H9 (cell line): ENCODE measurements at regions not wholly inside any gene's neighbourhood (a gene's known extent, or its start where the extent isn't known, plus 50 kb on each side); places are given as distances from the start of the nearest gene placed in this dataset.

Source experiments
- DNase-seq: peaks from one replicate; pipeline ENCODE4 v3.0.0-alpha.2; 2017
- H2AFZ ChIP-seq: one replicate; pipeline ENCODE4 v1.6.1; 2013; ENCODE audit warnings: mild to moderate bottlenecking, low read length, control low read depth, moderate library complexity
- H2AK5ac ChIP-seq: 2 replicates; pipeline ENCODE4 v1.6.1; 2013; ENCODE audit warnings: low read length, control low read depth, mixed read lengths; ENCODE audit not compliant: insufficient read length
- H2BK120ac ChIP-seq: one replicate; pipeline ENCODE4 v1.6.1; 2013; ENCODE audit warnings: low read depth, mild to moderate bottlenecking, low read length, control low read depth, inconsistent platforms; ENCODE audit not compliant: poor library complexity, severe bottlenecking
- H2BK12ac ChIP-seq: 2 replicates; pipeline ENCODE4 v1.6.1; 2013; ENCODE audit warnings: low read length, control low read depth, mixed read lengths, low read depth; ENCODE audit not compliant: insufficient read length
- H2BK15ac ChIP-seq: 2 replicates; pipeline ENCODE4 v1.6.1; 2013; ENCODE audit warnings: low read depth, low read length, control low read depth
- H2BK20ac ChIP-seq: one replicate; pipeline ENCODE4 v1.6.1; 2013; ENCODE audit warnings: low read depth, mild to moderate bottlenecking, low read length, control low read depth, inconsistent platforms; ENCODE audit not compliant: poor library complexity, severe bottlenecking
- H2BK5ac ChIP-seq: 2 replicates; pipeline ENCODE4 v1.6.1; 2013; ENCODE audit warnings: low read length, control low read depth, mixed read lengths; ENCODE audit not compliant: insufficient read length
- H3K14ac ChIP-seq: 2 replicates; pipeline ENCODE4 v1.6.1; 2013; ENCODE audit warnings: low read length, control low read depth; ENCODE audit not compliant: insufficient read depth
- H3K18ac ChIP-seq: 2 replicates; pipeline ENCODE4 v1.6.1; 2013; ENCODE audit warnings: low read depth, mild to moderate bottlenecking, mixed read lengths, low read length, control low read depth; ENCODE audit not compliant: insufficient read length
- H3K23ac ChIP-seq: 2 replicates; pipeline ENCODE4 v1.6.1; 2013; ENCODE audit warnings: low read length, control low read depth, mixed read lengths, low read depth; ENCODE audit not compliant: insufficient read length
- H3K23me2 ChIP-seq: 2 replicates; pipeline ENCODE4 v1.6.1; 2013; ENCODE audit warnings: low read depth, mild to moderate bottlenecking, mixed read lengths, low read length, control low read depth; ENCODE audit not compliant: insufficient read length, poor library complexity, severe bottlenecking
- H3K27ac ChIP-seq: 2 replicates; pipeline ENCODE4 v1.5.1; 2013; ENCODE audit warnings: low read length, control low read depth, mixed read lengths, low read depth; ENCODE audit not compliant: insufficient read length
- H3K27me3 ChIP-seq: 2 replicates; pipeline ENCODE4 v1.6.1; 2013; ENCODE audit warnings: low read length, control low read depth, inconsistent platforms; ENCODE audit not compliant: insufficient read depth
- H3K4ac ChIP-seq: 2 replicates; pipeline ENCODE4 v1.6.1; 2013; ENCODE audit warnings: low read depth, mild to moderate bottlenecking, control low read depth, inconsistent platforms, low read length, moderate library complexity
- H3K4me1 ChIP-seq: 2 replicates; pipeline ENCODE4 v1.6.1; 2013; ENCODE audit warnings: low read length, control low read depth, inconsistent platforms; ENCODE audit not compliant: insufficient read depth
- H3K4me2 ChIP-seq: 2 replicates; pipeline ENCODE4 v1.6.1; 2013; ENCODE audit warnings: low read length, control low read depth, mixed read lengths; ENCODE audit not compliant: insufficient read length, insufficient read depth
- H3K56ac ChIP-seq: 2 replicates; pipeline ENCODE4 v1.6.1; 2013; ENCODE audit warnings: low read depth, mild to moderate bottlenecking, mixed read lengths, low read length, control low read depth; ENCODE audit not compliant: insufficient read length
- H3K79me1 ChIP-seq: 2 replicates; pipeline ENCODE4 v1.6.1; 2013; ENCODE audit warnings: low read depth, mild to moderate bottlenecking, moderate library complexity, low read length, control low read depth, inconsistent platforms; ENCODE audit not compliant: insufficient read depth, poor library complexity, severe bottlenecking
- H3K79me2 ChIP-seq: 2 replicates; pipeline ENCODE4 v1.6.1; 2013; ENCODE audit warnings: low read length, control low read depth, inconsistent platforms; ENCODE audit not compliant: insufficient read depth
- H3K9ac ChIP-seq: 2 replicates; pipeline ENCODE4 v1.6.1; 2013; ENCODE audit warnings: low read length, control low read depth, mixed read lengths; ENCODE audit not compliant: insufficient read length; ENCODE audit errors: extremely low read depth
- H3K9me3 ChIP-seq: one replicate; pipeline ENCODE4 v1.6.1; 2013; ENCODE audit warnings: low read depth, low read length, inconsistent platforms; ENCODE audit not compliant: control insufficient read depth
- H3T11ph ChIP-seq: one replicate; pipeline ENCODE4 v1.6.1; 2013; ENCODE audit warnings: mild to moderate bottlenecking, low read length, control low read depth, inconsistent platforms
- H4K20me1 ChIP-seq: one replicate; pipeline ENCODE4 v1.6.1; 2013; ENCODE audit not compliant: control insufficient read depth, insufficient read length, insufficient read depth
- H4K5ac ChIP-seq: 2 replicates; pipeline ENCODE4 v1.6.1; 2013; ENCODE audit warnings: low read depth, mild to moderate bottlenecking, mixed read lengths, low read length, control low read depth; ENCODE audit not compliant: insufficient read length
- H4K8ac ChIP-seq: replicated peaks from 2 replicates; pipeline ENCODE4 v1.6.1; 2013; ENCODE audit warnings: low read length, control low read depth, mixed read lengths, low read depth; ENCODE audit not compliant: insufficient read length
- H4K91ac ChIP-seq: 2 replicates; pipeline ENCODE4 v1.6.1; 2013; ENCODE audit warnings: low read depth, mild to moderate bottlenecking, moderate library complexity, mixed read lengths, low read length, control low read depth; ENCODE audit not compliant: insufficient read length
- H3K27ac Mint-ChIP-seq, 3 experiments: 2 replicates in 2 of 3; 3 replicates in 1 of 3; pipeline ENCODE4 v1.8.0; 2020 to 2021; ENCODE audit warnings: mixed read lengths in 3 of 3, mild to moderate bottlenecking in 1 of 3, moderate library complexity in 1 of 3
- H3K27me3 Mint-ChIP-seq: 2 replicates; pipeline ENCODE4 v1.8.0; 2021; ENCODE audit warnings: low read depth, mild to moderate bottlenecking, moderate library complexity, mixed read lengths
- H3K36me3 Mint-ChIP-seq, 3 experiments: 2 replicates in 2 of 3; 3 replicates in 1 of 3; pipeline ENCODE4 v1.8.0; 2020 to 2021; ENCODE audit warnings: low read depth in 3 of 3, mixed read lengths in 3 of 3; ENCODE audit not compliant: insufficient read depth in 1 of 3
- H3K4me1 Mint-ChIP-seq, 2 experiments: 2 replicates each; pipeline ENCODE4 v1.8.0; 2020; ENCODE audit warnings: mixed read lengths in 2 of 2
- H3K4me3 Mint-ChIP-seq, 2 experiments: 2 replicates in 1 of 2; 3 replicates in 1 of 2; pipeline ENCODE4 v1.8.0; 2020 to 2021; ENCODE audit warnings: mild to moderate bottlenecking in 2 of 2, mixed read lengths in 2 of 2, moderate library complexity in 1 of 2
- H3K9me3 Mint-ChIP-seq, 2 experiments: 2 replicates in 1 of 2; 3 replicates in 1 of 2; pipeline ENCODE4 v1.8.0; 2020; ENCODE audit warnings: mild to moderate bottlenecking in 2 of 2, mixed read lengths in 2 of 2, moderate library complexity in 1 of 2
- CTCF ChIP-seq: fragments of 200-600 bp; sonication (generic); conservative IDR thresholded peaks from 3 replicates; pipeline ENCODE4 v1.8.0; 2021; ENCODE audit warnings: antibody characterized with exemption, mild to moderate bottlenecking
- WGBS: extraction: QIAGEN DNeasy Blood & Tissue Kit; methylation state at CpG from one replicate; pipeline ENCODE4 v1.1.7; 2013; ENCODE audit warnings: missing lambda C conversion rate, low lambda C conversion rate, mixed read lengths; ENCODE audit not compliant: insufficient read length; ENCODE audit errors: extremely low coverage; 5-methylcytosine and 5-hydroxymethylcytosine counted together

- WGBS = no CpG with 5 or more reads among the region's 11 CpGs
Observed at GRCh38 chr3:67781218-67781617, 126.8 kb upstream of the SUCLG2 start.

More at GRCh38 chr3:67781218-67781617, 126.8 kb upstream of the SUCLG2 start:
- no peak overlapping the region for H3K18ac ChIP-seq
- Mint-ChIP-seq H3K27ac (no peak overlapping the region), H3K9me3 (peaks cover 24 to 26% of the 10 kb centered on the region in 2 experiments), H3K4me3 (no peak overlapping the region), H3K36me3 (peaks cover 5 to 18% (median 5%) of the 10 kb centered on the region in 3 experiments; a peak in 6 of 7 replicates), H3K27me3 (no peaks in the 10 kb centered on the region), H3K4me1 (no peaks in the 10 kb centered on the region)
- no peaks in the 10 kb centered on the region for H4K20me1 ChIP-seq
- no peak overlapping the region for H2AFZ ChIP-seq
- H3K23ac ChIP-seq = no peak overlapping the region
- no peak overlapping the region for H3K14ac ChIP-seq
- no peak overlapping the region for H3K4ac ChIP-seq
- no peak overlapping the region for H4K91ac ChIP-seq
- H3K23me2 ChIP-seq = no peaks in the 10 kb centered on the region
- H2BK20ac ChIP-seq = no peak overlapping the region
- no peak for DNase-seq
- H2AK5ac ChIP-seq = no peak overlapping the region
- no peaks in the 10 kb centered on the region for H3K9me3 ChIP-seq
- no peak overlapping the region for H4K8ac ChIP-seq
- H3K27me3 ChIP-seq = no peaks in the 10 kb centered on the region
- no peak for TF ChIP-seq CTCF
- no peak overlapping the region for H2BK120ac ChIP-seq
- H3T11ph ChIP-seq = no peak overlapping the region
- no peak overlapping the region for H4K5ac ChIP-seq
- no peak overlapping the region for H3K4me2 ChIP-seq
- no peak overlapping the region for H2BK15ac ChIP-seq
- H3K27ac ChIP-seq = no peak overlapping the region
- H3K4me1 ChIP-seq = no peaks in the 10 kb centered on the region
- H3K79me2 ChIP-seq = no peaks in the 10 kb centered on the region
- no peaks in the 10 kb centered on the region for H3K79me1 ChIP-seq
- no peak overlapping the region for H2BK12ac ChIP-seq
- H3K9ac ChIP-seq = no peak overlapping the region
- H3K56ac ChIP-seq = no peak overlapping the region
- H2BK5ac ChIP-seq = no peak overlapping the region
